Muscle of arm (tissue), 1 donor: ENCODE measurements at regions not wholly inside any gene's neighbourhood (a gene's known extent, or its start where the extent isn't known, plus 50 kb on each side); places are given as distances from the start of the nearest gene placed in this dataset.

ENCODE experiments used
- DNase-seq: peaks from one replicate; pipeline ENCODE4 v3.0.0-alpha.2; 2013

DNA sequence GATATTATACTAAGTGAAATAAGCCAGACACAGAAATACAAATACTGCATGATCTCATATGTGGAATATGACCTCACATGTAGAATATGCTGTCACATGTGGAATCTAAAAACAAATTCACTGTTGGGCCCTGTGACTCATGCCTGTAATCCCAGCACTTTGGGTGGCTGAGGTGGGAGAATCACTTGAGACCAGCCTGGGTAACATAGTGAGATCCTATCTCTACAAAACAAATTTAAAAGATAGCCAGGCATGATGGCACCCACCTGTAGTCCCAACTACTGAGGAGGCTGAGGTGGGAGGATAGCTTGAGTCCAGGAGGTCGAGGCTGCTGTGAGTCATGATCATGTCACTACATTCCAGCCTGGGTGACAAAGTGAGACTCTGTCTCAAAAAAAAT is 160.3 kb downstream of the PTEN start:
- DNase-seq: no peak

- DNase-seq: no peak
Observed at GRCh38 chr10:88026031-88026430, 162.6 kb downstream of the PTEN start.

DNA sequence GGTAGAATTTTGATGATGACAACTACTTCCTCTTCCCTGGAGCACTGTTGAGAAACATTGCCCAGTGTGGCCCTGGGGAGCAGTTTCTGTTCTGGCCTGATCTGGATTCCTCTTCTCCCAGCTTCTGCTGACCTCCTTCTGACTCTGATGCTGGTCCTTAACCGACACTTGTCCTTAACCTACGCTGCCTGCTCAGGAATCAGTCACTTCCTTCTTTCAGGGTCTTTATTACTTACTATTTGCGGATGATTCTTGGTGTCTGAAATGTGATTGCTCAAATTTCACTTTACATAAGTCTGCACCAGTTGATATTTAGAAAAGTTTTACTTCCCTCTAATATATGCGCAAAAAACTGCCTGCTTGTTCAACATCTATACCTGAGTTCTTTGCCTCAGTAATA is 164.1 kb downstream of the PTEN start:
- no peak for DNase-seq

DNA sequence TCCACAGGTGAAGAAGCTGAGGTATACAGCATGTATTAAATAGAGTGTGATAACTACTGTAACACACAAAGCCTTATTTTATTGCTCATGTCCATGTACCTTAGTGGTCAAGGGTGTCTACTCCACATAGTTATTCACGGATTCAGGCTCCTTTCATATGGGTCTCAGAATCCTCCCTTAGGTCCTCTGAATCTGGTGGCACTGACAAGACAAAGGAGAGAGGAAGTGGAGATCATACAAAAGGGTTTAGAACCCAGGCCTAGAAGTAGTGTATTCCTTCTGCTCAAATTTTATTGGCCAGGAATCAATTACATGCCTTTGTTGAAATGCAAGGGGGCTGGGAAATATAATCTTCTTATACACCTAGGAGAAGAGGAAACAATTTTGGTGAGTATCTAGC is 164.6 kb downstream of the PTEN start:
- DNase-seq: no peak

DNA sequence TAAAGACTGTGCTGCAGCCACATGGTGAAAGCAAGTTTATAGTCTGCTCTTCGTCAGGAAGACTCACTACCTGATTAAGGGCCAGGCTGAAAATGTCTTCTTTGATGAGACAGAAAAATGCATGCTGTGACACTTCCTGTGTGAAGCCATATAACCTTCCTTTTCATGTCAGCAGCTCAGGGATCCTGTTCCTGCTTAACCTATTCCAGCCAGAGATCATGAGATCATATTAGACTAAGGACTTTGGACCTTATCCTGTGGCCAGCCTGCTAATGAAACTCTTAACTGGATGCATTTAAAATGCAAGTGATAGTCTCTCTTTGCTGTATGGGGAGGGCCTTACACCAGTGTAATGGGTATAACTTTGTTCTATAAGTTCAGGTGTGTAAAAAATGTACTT is 165.2 kb downstream of the PTEN start:
- no peak for DNase-seq

- DNase-seq: no peak
Observed at GRCh38 chr10:88032566-88032965, 169.1 kb downstream of the PTEN start.

DNA sequence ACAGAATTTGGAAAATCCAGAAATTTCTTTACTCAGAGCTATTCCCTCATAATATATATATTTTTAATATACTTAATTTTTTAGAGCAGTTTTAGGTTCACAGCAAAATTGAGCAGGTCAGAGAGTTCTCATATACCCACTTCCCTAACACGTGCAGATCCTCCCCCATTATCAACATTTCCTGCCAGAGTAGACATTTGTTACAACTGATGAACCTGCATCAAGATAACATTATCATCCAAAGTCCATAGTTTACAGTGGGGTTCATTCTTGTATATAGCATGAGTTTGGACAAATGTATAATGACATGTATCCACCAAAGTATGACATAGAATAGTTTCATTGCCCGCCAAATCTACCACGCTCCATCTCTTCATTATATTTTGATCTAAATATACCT is 170.0 kb downstream of the PTEN start:
- no peak for DNase-seq

- no peak for DNase-seq
Observed at GRCh38 chr10:88033793-88034192, 170.4 kb downstream of the PTEN start.

- DNase-seq: no peak
Observed at GRCh38 chr10:88036126-88036525, 172.7 kb downstream of the PTEN start.

DNA sequence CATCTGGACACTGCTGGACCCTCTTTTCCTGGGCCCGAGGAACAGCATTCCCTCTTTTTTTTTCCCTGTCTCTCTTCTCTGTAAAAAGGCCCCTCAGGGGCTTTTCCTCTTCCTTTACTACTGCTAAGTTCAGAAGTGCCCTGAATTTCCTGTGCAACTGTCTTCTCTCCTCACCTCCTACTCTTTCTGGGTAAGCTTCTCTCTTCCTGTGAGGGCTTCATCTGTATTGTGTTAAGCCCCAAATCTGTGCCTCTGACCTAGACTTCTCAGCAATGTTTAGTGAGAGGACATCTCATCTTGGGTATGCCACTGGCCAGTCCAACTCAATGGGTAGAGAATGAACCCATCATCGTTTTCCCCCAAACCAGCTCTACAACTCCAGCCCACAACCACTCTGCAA is 174.2 kb downstream of the PTEN start:
- no peak for DNase-seq

DNA sequence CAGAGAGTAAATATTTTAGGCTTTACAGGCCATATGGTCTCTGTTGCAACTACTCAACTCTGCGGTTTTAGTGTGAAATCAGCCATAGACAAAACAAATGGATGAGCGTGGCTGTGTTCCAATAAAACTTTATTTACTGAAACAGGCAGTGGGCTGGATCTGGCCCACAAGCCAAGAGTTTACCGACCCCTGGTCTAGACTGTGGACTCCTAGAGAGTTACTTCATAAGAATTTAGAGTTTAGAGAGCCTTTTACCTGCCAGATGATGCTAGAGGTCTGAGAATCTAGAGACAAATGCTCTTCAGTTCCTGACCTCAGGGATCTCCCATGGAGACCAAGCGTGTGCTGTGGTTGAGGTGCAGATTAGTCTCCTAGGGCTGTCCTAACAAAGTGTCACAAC is 174.8 kb downstream of the PTEN start:
- no peak for DNase-seq

DNA sequence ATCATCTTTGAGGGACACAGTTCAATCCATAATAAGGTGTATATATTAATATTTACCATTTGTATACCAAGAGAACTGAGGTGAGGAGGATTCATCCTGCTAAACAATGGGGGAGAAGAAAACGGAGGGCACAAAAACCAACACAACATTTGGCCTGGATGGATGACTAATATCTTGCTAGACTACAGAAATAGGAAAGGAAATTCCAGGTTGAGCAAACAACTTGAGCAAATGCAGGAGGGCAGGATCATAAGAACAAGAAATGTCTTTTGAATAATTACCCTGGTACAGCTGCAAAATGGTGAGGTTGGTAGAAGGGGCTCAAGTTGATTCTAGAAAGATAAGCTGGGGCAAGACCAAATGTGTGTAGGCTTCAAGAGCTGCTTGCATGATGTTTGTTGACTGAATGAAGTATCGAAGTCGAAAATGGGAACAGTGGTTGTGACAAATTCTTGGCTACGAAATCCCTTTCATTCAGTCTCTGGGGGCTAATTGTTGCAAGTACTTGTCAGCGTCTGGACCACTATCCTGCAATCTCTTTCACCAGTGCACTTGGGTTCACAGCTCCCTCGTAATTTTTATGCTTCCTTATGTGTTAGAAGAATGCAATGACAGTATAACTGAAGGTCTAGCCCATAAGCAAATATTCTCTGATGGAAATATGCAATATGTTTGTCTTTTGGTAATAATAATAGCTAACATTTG is 176.2 kb downstream of the PTEN start:
- DNase-seq: no peak

DNA sequence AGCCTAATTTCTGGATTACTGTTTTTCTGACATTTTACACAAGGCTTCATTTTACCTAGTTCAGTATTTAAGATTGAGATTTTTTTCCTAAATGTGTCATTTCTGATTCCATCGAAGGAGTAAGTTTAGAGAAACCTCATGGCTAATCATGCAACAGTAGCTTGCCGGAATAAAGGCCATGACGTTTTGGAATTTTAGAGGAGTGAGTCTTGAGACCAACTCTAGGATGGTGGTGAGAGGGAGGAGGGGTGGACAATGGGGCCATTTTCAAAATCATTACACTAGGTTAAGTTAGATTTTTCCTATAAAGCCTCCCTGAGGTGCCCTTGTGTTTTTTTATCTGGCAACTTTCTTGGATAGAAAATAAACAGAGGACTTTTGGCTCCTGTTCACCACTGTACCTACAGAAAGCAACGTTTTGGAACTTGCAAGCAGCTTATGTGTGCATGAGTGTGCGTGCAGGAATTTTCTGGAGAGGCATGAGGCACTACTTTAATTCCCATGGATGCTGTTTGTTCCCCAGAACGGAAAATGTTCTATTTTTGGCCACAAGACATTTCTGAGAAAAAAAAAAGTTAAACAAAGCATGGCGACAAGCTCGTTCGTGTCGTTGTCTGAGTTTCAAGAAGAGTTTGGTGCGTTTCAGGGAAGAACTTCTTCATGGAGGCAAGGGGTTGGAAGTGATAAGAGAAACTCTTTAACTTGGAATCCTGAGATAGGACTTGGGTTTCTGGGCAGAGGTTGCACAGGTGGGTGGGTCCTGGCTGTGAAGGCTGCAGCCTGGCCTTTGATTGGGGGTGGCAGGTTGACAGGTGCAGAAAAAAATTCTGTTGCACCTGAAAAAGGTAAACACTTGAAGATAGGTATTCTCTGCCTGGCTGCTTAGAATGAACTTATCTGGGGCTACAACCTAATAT is 178.1 kb downstream of the PTEN start:
- no peak for DNase-seq

GRCh38 chr10:88042160-88043100 is 179.0 kb downstream of the PTEN start:
- no peak for DNase-seq

DNA sequence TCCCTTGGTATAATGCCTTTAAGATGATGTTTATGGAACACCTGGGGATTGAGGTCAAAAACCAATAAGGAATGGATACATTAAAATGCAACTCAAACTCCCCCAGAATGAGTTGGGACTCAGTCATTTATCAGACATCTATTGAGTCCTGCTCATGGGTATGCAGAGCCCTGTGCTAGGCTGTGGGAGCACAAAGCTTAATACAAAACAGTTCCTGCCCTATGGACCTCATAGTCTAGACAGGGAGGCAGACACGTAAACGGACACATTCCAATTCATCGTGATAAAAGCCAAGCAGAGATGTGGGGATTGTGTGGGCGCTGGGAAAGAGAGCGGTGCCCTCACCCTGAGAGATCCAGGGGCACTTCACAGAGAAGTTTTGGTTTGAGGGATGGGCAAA is 181.7 kb downstream of the PTEN start:
- DNase-seq: no peak

GRCh38 chr10:88045656-88046415 is 182.4 kb downstream of the PTEN start:
- DNase-seq: no peak

DNA sequence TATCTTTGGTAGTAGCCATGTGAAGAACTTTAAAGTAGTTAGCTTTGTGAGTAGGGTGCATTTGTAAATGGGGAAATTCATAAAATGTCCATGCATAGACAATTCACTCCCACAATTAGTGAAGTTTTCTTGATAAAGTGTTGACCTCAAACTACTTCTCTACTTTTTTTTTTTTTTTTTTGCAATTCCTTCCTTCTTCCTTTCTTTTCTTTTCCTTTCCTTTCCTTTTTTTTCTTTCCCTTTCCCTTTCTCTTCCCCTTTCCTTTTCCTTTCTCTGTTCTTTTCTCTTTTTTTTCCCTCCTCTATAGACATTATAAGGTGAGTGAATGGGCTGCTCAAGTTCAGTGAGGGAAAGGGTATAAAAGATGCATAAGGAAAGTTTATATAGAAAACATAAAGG is 184.2 kb downstream of the PTEN start:
- no peak for DNase-seq

DNA sequence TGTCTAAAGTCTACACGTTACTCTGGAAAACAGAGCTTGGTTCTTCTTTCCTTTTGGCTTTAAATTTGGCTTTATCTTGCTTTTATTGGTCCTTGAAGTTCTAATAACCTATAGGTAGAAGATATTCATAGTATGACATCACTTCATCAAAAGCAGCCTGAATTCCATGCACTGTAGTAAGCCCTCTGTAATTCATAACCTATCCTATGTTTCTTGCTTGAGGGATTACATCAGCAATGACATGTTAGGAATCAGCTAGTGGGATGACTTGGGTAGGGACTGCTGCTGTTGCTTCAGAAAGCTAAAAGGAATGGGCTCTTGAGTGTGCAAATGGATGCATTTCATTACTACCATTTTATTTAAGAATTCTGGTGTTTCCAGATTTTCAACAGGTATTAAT is 184.9 kb downstream of the PTEN start:
- no peak for DNase-seq

- no peak for DNase-seq
Observed at GRCh38 chr10:88049204-88049603, 185.8 kb downstream of the PTEN start.

DNA sequence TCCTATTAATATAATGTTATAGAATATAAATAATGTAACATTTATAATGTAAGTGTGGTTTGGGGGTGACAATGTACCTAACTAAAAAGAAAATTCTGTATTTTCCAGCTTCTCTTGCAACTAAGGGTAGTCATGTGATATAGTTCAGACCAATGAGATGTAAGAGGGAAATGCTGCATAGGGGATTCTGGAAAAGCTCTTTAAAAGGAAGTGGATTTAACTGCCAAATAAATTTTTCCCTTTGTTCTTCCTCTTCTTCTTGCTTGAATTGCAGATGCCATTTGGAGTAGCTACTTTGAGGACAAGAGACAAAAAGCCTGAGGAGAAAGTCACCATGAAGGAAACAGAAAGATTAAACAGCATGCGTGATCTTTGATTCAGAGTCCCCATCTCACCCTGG is 194.3 kb downstream of the PTEN start:
- DNase-seq: no peak

- no peak for DNase-seq
Observed at GRCh38 chr10:88058750-88059149, 195.3 kb downstream of the PTEN start.

GRCh38 chr10:88059190-88059589 is 195.8 kb downstream of the PTEN start:
- DNase-seq: no peak
